HG02610 (cell line): ENCODE measurements at regions not wholly inside any gene's neighbourhood (a gene's known extent, or its start where the extent isn't known, plus 50 kb on each side); places are given as distances from the start of the nearest gene placed in this dataset.

Experiments used
- ATAC-seq: cut with Tn5 transposase; IDR thresholded peaks from one replicate; pipeline ENCODE4 v1.9.1; 2021; ENCODE audit warnings: mild to moderate bottlenecking, moderate library complexity; ENCODE audit not compliant: unreplicated experiment

GRCh38 chr14:87139299-87139698 is 853.7 kb downstream of the GALC start:
- ATAC-seq = no peak

GRCh38 chr14:87133073-87133801 is 859.7 kb downstream of the GALC start:
- ATAC-seq = no peak

GRCh38 chr14:87131879-87132278 is 861.1 kb downstream of the GALC start:
- no peak for ATAC-seq

GRCh38 chr14:87122166-87122565 is 870.8 kb downstream of the GALC start:
- ATAC-seq = no peak

GRCh38 chr14:87121716-87122115 is 871.3 kb downstream of the GALC start:
- ATAC-seq = no peak

GRCh38 chr14:87115234-87115633 is 877.7 kb downstream of the GALC start:
- ATAC-seq = no peak

GRCh38 chr14:87113286-87113685 is 879.7 kb downstream of the GALC start:
- ATAC-seq = no peak

GRCh38 chr14:87111741-87112140 is 881.2 kb downstream of the GALC start:
- no peak for ATAC-seq

- no peak for ATAC-seq
These were observed 881.9 kb downstream of the GALC start for GRCh38 chr14:87111126-87111525.

- ATAC-seq = no peak
These were observed 883.7 kb downstream of the GALC start for GRCh38 chr14:87109271-87109670.

- no peak for ATAC-seq
These were observed 884.3 kb downstream of the GALC start for GRCh38 chr14:87108726-87109125.

GRCh38 chr14:87102811-87103378 is 890.1 kb downstream of the GALC start:
- no peak for ATAC-seq

GRCh38 chr14:87097015-87097414 is 896.0 kb downstream of the GALC start:
- no peak for ATAC-seq

GRCh38 chr14:87094913-87095312 is 898.1 kb downstream of the GALC start:
- no peak for ATAC-seq

- ATAC-seq = no peak
These were observed 904.4 kb downstream of the GALC start for GRCh38 chr14:87088588-87088987.

GRCh38 chr14:87087881-87088280 is 905.1 kb downstream of the GALC start:
- ATAC-seq = no peak

GRCh38 chr14:87084908-87085307 is 908.1 kb downstream of the GALC start:
- no peak for ATAC-seq

- no peak for ATAC-seq
These were observed 910.1 kb downstream of the GALC start for GRCh38 chr14:87082917-87083316.

- no peak for ATAC-seq
These were observed 912.0 kb downstream of the GALC start for GRCh38 chr14:87081004-87081403.

GRCh38 chr14:87080146-87080545 is 912.8 kb downstream of the GALC start:
- no peak for ATAC-seq

GRCh38 chr14:87079416-87079815 is 913.6 kb downstream of the GALC start:
- ATAC-seq = no peak

GRCh38 chr14:87076922-87077321 is 916.1 kb downstream of the GALC start:
- no peak for ATAC-seq

- no peak for ATAC-seq
These were observed 916.8 kb downstream of the GALC start for GRCh38 chr14:87076146-87076545.
